NOMO-1 treated with DMSO at 0.1 percent for 48 hours (cell line): ENCODE measurements at regions not wholly inside any gene's neighbourhood (a gene's known extent, or its start where the extent isn't known, plus 50 kb on each side); places are given as distances from the start of the nearest gene placed in this dataset.
"Not testable (repeated sequence)": the region's sequence is repeated elsewhere in the genome, so short reads cannot be mapped to it uniquely, and the experiment has no call there.

Experiments used
- DNase-seq: peaks from one replicate; lab custom pipeline; 2025; ENCODE audit not compliant: unreplicated experiment; lab: John Stamatoyannopoulos, UW

DNA sequence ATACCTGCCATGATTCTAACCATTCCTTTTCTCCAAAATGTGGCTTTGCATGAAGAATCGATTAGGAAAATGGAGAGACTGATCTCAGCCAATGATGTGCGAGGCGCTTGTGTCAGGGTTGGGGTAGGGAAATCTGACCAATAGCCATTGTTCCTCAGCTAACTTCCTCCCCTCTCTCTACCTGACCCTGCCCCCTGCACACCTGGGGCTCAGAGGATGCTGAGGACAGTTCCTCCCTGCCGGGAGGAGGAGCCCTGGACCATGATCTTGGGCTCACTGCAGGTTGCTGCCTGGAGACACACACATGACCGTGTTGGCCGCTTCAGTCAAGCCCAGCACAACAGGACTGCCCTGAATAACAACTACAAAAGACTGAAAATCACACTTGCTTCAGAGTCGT, 119.8 kb upstream of the SFSWAP start:
- no peak for DNase-seq

DNA sequence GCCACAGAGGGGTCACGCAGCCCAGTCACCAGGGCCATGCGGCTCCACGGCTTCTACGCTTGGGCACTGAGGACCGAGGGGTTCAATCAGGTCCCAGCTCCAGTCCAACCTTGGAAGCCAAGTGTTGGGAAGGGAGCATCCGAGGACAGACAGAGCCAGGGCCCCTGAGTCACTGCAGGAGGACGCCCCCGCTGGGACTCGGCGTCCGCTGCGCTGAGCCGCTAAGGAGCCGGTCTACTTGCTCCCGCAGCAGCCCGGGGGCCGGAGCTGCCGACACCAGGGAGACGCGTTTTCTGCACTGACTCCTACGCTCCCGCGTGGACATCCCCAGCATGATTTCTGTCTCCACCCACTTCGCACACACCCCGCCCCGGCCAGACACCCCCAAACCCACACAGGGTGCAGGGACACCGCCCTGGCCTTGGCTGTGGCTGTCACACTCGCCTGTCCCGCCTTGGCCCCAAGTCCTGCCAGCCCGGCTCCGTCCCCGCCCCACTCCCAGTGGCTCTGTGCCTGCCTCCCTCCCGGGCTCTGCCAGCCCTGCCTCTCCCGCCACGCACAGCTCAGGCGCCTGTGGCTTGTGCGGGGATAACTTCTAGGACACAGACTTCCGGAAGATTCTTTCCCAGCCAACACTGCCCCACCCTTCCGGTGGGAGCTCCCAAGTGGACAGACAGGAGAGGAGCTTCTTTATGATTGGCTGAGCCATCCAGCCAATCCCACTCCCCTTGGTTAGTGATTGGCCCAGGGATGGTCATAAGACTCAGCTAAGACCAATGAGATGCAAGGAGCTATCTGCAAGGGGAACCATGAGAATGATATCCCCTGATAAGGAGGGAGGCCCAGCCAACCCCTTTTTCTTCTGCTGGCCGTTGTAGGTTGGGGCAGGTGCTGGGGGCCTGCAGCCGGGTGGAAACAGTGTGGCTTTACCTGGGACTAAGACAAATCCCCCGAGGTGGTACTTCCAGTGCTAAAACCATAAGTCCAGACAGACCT, 118.9 kb upstream of the SFSWAP start:
- no peak for DNase-seq

DNA sequence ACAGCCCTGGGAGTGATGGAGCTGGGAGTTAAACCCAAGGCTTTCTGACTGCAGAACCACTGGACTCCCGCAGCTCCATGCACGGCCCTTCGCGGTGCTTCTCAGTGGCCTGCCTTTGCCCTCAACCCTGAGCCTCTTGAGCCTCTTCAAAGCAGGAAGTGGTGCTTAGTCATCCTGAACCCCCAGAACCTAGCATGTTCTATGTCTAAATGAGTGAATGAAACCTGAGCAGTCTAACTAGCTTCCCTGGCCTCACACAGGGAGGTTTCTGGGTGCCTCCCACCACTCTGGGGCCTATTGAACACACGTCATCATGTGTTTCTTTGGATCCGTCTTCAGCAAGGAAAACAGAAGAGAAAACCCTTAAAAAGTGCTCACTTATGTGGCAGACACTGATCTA, 117.9 kb upstream of the SFSWAP start:
- DNase-seq: peak; percentile 45

DNA sequence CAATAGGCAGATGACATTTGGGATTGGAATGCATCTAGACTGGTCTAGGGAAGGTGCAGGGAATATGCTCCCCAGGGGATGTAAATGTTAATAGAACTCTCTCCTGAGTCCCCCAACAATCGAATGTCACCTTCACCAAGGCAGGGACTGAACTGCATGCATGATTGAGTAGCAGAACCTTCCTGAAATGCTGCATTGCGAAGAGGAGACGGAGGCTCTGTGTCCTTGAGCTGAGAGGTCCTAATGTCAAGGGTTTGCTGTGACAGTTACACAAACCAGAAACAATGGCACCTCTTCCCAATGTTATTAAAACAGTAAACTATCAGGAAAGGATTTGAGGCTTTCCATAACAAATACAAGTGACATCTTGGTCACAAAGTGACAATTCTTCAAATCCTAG, 117.5 kb upstream of the SFSWAP start:
- no peak for DNase-seq

DNA sequence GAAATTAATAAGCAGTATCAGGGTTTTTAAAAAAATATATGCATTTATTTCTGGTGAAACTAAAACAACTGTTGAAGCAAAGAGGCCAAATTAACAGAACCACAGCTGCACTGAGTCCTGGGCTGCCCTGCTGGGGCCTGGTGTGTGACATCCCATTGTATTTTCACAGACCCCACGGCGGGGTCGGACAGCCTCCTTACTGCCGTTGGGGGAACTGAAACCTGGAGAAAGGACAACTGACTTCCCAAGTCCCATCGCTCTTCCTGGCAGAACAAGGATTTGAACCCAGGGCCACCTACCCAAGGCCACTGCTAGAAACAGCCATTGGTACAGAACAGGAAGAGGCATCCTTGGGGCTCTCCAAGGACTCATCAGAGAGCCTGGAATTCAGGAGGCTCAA, 114.8 kb upstream of the SFSWAP start:
- DNase-seq: no peak

DNA sequence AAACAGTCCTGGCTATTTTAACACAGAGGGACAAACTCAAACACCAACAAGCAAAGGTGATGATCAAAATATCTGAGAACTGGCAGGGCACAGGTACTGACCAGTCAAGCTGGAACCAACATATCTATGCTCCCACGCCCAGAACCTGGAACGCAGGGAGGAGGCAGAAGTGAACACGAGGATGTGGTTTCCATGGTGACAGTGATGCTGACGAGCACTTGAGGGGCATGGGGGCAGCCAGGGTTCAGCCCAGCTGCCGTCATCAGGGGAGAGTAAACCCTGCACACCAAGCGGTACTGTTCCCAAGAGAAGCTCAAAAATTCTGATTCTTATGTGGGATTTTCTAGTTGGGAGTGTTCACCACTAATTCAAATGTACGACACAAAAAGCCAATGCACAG, 113.6 kb upstream of the SFSWAP start:
- DNase-seq: no peak

DNA sequence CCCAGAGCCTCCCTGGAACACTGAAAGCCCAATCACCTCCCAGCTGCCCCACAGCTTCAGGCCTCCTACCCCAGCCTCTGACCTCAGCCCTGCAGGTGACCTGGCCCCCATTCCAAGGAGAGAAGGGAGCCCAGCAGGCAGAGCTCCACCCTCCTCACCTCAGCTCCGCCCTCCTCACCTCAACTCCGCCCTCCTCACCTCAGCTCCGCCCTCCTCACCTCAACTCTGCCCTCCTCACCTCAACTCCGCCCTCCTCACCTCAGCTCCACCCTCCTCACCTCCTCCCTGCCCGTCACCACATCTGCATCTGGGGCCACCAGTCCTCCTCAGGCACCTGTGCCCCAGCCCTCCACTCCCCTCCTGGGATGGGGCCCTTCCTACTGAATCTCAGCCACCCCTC, 112.2 kb upstream of the SFSWAP start:
- DNase-seq: no peak

DNA sequence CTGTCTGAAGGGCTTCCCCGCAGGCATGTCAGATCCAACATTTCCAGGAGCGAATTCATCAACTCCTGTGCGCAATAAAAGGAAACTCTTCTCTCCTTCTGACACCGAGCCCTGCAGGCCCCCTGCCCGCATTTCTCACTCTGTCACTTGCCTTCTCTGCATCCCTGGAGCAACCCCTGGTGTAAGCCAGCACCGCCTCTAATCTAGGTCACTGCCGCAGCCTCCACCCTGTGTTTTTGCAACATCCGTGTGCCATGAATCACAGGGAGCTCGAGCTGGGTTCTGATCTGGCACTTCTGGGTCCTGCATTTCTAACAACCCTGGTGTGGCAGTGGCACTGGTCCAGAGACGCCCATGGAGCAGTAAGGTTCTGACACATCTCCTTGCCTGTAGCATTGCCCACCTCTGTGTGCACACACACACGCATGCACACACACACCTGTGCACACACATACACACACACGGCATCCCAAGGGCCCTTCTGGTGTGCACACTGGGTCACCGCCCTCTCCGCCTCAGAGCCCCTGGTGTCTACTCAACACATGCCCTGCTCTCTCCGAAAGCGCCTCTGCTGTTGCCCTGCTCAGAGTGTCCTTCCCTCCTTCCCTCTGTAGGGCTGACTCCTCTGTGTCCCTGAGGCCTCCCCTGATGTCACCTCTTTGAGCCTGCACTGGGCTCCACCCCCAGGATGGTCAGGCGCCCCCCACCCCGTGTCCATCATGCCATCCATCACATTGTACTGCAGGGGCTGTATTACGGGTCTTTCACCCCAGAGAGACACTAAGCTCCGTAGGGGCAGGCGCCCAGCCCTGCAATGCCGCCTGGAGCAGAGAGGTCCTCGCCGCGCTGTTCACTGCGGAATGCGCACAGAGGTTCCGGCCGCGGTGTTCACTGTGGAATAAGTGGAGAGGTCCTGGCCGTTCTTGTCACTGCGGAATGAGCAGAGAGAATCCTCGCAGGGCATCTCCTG, 111.4 kb upstream of the SFSWAP start:
- peak; percentile 37 for DNase-seq

DNA sequence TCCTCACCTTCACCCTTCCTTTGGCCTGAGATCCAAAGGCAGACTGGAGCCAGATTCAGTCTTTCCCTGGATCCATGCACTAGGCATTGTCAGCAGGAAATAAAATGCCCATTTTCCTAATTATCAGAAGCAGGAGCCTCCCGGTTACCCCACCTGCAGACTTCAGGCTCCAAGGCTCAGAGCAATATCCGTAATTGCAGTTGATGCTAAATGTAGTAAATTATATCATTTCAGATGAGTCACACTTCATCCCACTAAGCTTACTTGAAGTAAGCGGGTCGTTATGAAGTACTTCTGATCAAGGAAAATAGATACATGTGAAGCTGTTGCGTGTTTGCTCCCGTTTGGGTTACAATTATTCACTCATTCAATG, 110.7 kb upstream of the SFSWAP start:
- no peak for DNase-seq

GRCh38 chr12:131601499-131601898, 109.4 kb upstream of the SFSWAP start:
- not testable (repeated sequence) for DNase-seq

DNA sequence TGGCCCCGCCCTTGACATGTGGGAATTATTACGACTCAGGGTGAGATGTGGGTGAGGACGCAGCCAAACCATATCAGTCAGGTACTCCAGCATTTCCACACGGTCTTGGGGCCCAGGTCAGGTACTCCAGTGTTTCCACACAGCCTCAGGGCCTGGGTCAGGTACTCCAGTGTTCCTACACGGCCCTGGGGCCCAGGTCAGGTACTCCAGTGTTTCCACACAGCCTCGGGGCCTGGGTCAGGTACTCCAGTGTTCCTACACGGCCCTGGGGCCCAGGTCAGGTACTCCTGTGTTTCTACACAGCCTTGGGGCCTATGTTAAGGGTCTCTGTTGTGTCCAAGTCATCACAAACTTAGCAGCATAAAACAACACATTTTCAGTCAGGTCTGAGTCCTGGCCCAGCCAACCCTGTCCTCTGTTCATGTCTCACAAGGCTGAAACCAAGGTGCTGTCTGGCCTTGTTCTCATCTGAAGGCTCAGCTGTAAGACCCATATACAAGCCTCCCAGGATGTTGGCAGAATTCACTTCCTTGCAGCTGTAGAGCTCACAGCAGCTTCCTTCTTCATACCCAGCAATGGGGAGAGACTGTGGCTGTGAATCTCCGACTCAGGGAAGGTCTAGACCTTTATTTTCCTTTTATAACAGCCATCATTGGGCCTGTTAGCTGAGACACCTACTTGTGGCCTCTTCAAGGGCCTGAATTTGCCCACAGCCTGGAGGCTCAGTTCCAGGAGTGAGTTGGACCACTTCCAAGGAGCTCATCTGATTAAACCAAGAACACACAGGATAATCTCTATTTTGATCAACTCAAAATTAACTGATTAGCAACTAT, 107.6 kb upstream of the SFSWAP start:
- no peak for DNase-seq

- peak; percentile 87 for DNase-seq
Measured at GRCh38 chr12:131603939-131604795, 106.7 kb upstream of the SFSWAP start.

- DNase-seq: no peak
Measured at GRCh38 chr12:131604859-131605258, 106.0 kb upstream of the SFSWAP start.

DNA sequence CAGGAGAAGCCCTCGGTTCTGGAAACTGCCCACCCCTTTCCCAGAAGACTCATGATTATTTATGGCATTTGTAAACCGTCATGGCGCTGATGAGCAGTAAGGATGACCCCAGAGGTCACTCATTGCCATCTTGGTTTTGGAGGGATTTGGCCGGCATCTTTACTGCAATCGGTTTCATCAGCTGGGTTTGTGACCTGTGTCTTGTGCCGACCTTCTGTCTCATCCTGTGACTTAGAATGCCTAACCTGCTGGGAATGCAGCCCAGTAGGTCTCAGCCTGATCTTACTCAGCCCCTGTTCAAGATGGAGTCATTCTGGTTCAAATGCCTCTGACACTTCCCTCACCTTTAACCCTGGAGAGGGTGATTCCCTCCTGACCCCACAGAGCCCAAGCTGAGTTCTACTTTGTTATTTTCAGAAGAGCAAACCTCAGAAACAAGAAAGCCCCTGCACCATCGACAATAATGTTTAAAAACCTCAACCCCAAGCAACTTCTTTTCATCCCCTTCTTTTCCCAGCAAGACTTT, 105.5 kb upstream of the SFSWAP start:
- DNase-seq: no peak

DNA sequence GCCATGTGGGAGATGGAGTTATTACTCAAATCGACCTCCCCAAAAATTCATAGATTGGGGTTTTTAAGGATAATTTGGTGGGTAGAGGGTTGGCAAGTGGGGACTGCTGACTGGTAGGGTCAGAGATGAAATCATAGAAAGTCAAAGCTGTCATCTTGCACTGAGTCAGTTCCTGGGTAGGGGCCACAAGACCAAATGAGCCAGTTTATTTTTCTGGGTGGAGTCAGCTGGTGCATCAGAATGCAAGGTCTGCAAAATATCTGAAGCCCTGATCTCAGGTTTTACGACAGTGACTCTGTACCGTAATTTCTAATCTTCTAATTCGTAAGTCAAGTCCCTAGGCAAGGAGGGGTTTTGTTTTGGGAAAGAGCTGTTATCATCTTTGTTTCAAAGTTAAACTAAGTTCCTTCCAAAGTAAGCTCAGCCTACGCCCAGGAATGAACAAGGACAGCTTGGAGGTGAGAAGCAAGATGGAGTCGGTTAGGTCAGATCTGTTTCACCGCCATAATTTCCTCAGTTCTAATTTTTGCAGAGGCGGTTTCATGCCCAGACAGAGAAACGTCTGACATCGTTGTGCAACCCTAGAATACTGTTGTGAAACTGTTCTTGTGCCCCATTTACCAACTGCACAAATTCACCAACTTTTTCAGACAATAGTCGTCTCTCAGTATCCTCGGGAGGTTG, 104.5 kb upstream of the SFSWAP start:
- peak; percentile 83 for DNase-seq

DNA sequence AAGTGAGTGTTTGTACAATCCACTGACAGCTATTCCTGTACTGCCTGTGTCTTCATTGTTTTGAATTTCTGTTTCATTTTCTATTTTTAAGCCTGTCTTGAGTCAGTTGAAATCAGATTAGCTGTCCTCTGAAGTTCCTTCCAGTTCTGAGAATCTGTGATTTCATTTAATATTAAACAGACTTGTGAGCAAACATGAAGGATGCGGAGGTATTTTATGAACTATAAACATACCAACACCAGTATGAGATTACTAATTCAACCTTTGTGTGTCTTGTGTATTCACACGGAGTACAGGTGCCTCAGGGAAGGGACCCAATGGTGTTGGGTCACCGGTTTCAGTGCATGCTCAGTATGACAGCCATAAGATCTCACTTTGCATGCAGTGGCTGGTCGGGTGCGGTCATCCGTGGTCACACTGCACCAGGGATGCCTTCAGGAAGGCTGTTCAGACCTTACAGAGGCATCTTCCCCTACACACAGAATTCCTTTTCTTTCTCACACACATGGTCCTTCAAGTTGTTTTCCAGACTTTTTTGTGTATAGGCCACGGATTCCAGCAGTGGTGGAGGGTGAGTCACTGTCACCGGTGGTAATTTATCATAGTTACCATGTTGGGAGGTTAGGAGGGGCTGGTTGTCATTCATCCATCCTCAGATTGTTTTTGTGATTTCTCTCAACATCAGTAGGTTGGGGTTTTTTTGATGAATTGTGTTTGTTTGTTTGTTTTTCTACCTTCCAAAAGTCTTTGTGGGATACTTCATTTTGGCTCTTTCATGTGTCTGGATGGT, 103.0 kb upstream of the SFSWAP start:
- DNase-seq: peak; percentile 65

- DNase-seq: peak; percentile 38
Measured at GRCh38 chr12:131608740-131609690, 101.9 kb upstream of the SFSWAP start.
